Calu3 (cell line): ENCODE measurements at regions not wholly inside any gene's neighbourhood (a gene's known extent, or its start where the extent isn't known, plus 50 kb on each side); places are given as distances from the start of the nearest gene placed in this dataset.

ENCODE experiments used
- BruUV-seq: library from RNA; stranded (reverse); fragments of 400-500 nt; replicated peaks from 2 replicates; lab custom pipeline; 2021; lab: Mats Ljungman, UMichigan
- CTCF ChIA-PET: fragments of 300-600 bp; sonication (Branson Sonifier 250); formaldehyde crosslinking; loops from one replicate; lab custom pipeline; 2022; ENCODE audit warnings: antibody characterized with exemption; lab: Charles Lee
- DNase-seq: peaks from one replicate; pipeline ENCODE4 v3.0.0; 2022
- H3K27ac Mint-ChIP-seq: one replicate; pipeline ENCODE4 v1.8.0; 2022; ENCODE audit warnings: mixed read lengths; ENCODE audit not compliant: unreplicated experiment
- H3K27me3 Mint-ChIP-seq: one replicate; pipeline ENCODE4 v1.8.0; 2022; ENCODE audit warnings: mixed read lengths; ENCODE audit not compliant: unreplicated experiment
- H3K36me3 Mint-ChIP-seq: one replicate; pipeline ENCODE4 v1.8.0; 2022; ENCODE audit warnings: mild to moderate bottlenecking, moderate library complexity, mixed read lengths; ENCODE audit not compliant: insufficient read depth, unreplicated experiment
- H3K4me1 Mint-ChIP-seq: one replicate; pipeline ENCODE4 v1.8.0; 2022; ENCODE audit warnings: mild to moderate bottlenecking, low read depth, mixed read lengths; ENCODE audit not compliant: unreplicated experiment
- H3K4me3 Mint-ChIP-seq: one replicate; pipeline ENCODE4 v1.8.0; 2022; ENCODE audit warnings: mild to moderate bottlenecking, low read depth, moderate library complexity, mixed read lengths; ENCODE audit not compliant: unreplicated experiment
- H3K9me3 Mint-ChIP-seq: one replicate; pipeline ENCODE4 v1.8.0; 2022; ENCODE audit warnings: low read depth, mixed read lengths; ENCODE audit not compliant: unreplicated experiment
- intact Hi-C: fragments of 100-400 bp; cut with micrococcal nuclease; formaldehyde crosslinking; loops from one replicate; pipeline ENCODE4 v1.10.0; 2022; ENCODE audit not compliant: unreplicated experiment
- TF ChIP-seq, protein P1 (sequence below): fragments of 200-600 bp; IDR thresholded peaks from one replicate; pipeline ENCODE4 v1.8.0; 2022; ENCODE audit warnings: antibody characterized with exemption; ENCODE audit not compliant: unreplicated experiment

DNA sequence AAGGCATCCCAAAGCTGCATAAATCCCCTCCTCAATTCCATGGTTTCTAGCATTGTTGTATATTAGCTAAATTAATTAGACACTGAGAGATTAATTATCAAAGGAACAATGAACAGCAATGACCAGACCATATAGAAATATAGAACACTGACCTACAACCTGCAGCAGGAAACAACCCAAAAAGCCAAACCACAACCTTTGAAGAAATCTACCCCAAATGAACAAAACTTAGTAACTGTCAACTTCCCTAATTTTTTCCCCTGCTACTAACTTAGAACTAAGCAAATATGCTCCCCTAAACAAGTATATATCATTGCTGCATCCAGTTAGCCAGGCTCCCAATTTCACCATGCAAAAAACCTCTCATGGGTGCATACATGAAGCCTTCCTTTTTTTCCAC lies 268.0 kb upstream of the ANO3 start:
- no peak for DNase-seq
- no peaks in the 10 kb centered on the region for H3K36me3 Mint-ChIP-seq
- no peak overlapping the region for H3K4me3 Mint-ChIP-seq
- H3K4me1 Mint-ChIP-seq, result no peaks in the 10 kb centered on the region
- H3K27ac Mint-ChIP-seq, result no peak overlapping the region
- no peaks in the 10 kb centered on the region for H3K9me3 Mint-ChIP-seq
- CTCF ChIA-PET, result no interaction called here
- intact Hi-C loops, result no loop called here
- H3K27me3 Mint-ChIP-seq, result no peaks in the 10 kb centered on the region
- BruUV-seq, result no TSS peak
- TF ChIP-seq, protein P1, sequence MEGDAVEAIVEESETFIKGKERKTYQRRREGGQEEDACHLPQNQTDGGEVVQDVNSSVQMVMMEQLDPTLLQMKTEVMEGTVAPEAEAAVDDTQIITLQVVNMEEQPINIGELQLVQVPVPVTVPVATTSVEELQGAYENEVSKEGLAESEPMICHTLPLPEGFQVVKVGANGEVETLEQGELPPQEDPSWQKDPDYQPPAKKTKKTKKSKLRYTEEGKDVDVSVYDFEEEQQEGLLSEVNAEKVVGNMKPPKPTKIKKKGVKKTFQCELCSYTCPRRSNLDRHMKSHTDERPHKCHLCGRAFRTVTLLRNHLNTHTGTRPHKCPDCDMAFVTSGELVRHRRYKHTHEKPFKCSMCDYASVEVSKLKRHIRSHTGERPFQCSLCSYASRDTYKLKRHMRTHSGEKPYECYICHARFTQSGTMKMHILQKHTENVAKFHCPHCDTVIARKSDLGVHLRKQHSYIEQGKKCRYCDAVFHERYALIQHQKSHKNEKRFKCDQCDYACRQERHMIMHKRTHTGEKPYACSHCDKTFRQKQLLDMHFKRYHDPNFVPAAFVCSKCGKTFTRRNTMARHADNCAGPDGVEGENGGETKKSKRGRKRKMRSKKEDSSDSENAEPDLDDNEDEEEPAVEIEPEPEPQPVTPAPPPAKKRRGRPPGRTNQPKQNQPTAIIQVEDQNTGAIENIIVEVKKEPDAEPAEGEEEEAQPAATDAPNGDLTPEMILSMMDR, result no peak

DNA sequence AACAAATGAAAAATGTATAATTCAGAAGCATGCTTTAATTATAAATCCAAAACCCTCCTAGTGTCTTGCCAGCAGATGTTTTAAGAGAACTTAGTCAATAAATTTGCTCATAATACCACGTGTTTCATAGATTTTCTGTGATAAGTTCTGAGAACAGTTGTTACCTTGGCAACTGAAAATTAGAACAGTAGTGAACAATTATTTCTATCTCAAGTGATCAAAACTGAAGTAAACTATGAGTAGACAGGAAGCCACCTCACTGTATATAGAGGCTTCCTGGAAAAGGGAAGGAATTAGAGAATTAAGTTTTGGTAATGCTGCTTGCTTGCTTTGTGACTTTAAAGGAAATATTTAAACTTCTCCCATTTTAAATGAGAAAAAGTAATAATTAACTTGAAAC lies 266.0 kb upstream of the ANO3 start:
- no peak overlapping the region for H3K27ac Mint-ChIP-seq
- no peak overlapping the region for H3K4me3 Mint-ChIP-seq
- DNase-seq, result no peak
- H3K4me1 Mint-ChIP-seq, result no peaks in the 10 kb centered on the region
- TF ChIP-seq, protein P1, result no peak
- H3K27me3 Mint-ChIP-seq, result no peaks in the 10 kb centered on the region
- CTCF ChIA-PET, result no interaction called here
- no TSS peak for BruUV-seq
- intact Hi-C loops, result no loop called here
- H3K9me3 Mint-ChIP-seq, result no peaks in the 10 kb centered on the region
- H3K36me3 Mint-ChIP-seq, result no peaks in the 10 kb centered on the region

DNA sequence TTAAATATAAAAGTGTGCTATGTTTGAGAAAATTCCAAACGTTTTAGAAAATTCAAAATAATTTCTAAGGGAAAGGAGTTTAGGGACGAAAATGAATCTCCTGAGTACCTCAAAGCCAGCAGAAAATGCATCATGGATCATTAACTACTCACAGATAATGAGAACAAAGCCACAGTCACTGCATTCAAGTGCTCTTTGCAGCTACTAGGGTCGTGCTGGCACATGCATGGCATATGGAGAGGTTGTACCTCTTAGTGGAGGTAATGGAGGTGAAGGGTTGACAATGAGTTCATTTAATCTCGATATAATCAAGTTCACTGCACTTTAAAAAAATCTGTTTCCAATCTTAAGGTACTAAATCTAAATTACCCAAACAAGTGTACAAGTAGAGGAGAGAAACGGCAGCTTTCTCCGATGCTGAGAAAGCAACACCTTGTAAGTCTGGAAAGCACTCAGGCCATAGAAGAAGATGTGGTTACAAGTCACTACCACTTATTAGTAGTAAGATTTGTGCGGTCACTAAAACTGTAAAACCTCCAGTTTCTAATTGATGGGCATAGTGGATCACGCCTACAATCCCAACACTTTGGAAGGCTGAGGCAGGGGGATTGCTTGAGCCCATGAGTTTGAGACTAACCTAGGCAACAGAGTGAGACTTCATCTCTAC lies 261.1 kb upstream of the ANO3 start:
- intact Hi-C loops, result no loop called here
- no peaks in the 10 kb centered on the region for H3K9me3 Mint-ChIP-seq

DNA sequence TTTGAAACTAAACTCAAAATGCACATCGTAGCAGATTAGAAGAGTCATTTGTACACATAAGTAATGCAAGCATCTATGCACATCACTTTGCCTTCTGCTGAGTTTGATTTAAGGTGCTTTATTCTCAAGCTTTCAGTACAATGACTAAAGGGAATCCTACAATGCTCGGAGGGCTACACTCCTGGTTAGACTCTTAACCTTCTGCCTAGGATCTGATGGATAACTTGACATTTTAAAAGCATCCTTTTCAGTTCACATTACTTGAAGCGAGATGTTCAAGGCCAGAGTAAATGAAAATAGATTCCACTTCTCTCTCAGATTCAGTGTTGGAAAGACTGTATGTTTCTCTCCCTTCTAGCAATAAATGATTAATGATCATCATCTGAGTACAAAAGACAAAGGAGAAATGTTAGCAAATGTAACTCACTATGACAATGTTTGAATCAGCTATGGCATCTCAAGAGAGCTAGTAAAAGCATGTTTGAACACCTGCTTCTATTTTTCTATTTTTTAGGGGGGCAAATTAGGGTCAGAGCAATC lies 259.2 kb upstream of the ANO3 start:
- Mint-ChIP-seq H3K4me1 (peaks cover 29% of the 10 kb centered on the region), H3K27me3 (no peaks in the 10 kb centered on the region), H3K27ac (no peak overlapping the region), H3K9me3 (no peaks in the 10 kb centered on the region), H3K36me3 (no peaks in the 10 kb centered on the region), H3K4me3 (no peak overlapping the region)
- intact Hi-C loops, result no loop called here
- TF ChIP-seq, protein P1, result no peak
- DNase-seq, result no peak
- no TSS peak for BruUV-seq
- CTCF ChIA-PET, result no interaction called here

More for the DNA sequence above, 261.1 kb upstream of the ANO3 start:
- H3K27me3 Mint-ChIP-seq, result no peaks in the 10 kb centered on the region
- CTCF ChIA-PET, result no interaction called here
- H3K4me1 Mint-ChIP-seq, result peaks cover 21% of the 10 kb centered on the region
- H3K36me3 Mint-ChIP-seq, result no peaks in the 10 kb centered on the region
- no peak overlapping the region for H3K4me3 Mint-ChIP-seq
- TF ChIP-seq, protein P1, result no peak
- no peak overlapping the region for H3K27ac Mint-ChIP-seq
- no peak for DNase-seq
- no TSS peak for BruUV-seq
